ENCODE measurements at regions not wholly inside any gene's neighbourhood (a gene's known extent, or its start where the extent isn't known, plus 50 kb on each side); places are given as distances from the start of the nearest gene placed in this dataset.

DNA sequence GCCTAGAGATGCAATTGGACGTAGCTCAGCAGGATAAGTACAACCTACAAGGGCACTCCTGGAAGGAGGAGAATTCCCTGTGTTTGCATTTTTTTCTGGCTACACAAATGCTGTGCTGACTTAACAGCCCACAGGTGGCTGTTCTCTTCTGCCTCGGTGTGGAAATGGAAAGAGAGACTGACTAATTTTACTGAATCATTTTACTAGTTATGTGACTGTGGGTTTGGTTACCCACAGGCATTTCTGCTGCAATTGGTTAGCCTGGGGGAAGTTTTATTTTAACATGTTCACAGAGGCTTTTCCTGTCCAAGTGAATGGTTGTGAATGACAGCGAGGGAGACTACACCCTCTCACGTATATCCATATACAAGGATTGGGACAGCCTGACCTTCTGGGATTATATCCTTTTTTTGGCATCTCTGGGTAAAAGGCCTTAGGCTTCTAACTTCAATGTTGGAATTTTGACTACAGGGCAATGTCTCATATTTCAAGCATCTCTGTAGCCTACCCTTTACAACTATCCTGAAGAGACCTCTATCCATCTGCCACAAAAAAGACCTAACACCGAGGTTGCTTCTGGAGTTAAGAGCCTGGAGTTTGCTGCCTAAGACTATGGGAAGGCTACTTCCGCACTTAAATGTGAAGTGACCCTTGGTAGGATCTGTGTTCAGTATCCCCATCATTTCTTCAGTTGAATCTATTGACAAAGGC is 67.2 kb upstream of the TP63 start:
- no peak for DNase-seq

DNA sequence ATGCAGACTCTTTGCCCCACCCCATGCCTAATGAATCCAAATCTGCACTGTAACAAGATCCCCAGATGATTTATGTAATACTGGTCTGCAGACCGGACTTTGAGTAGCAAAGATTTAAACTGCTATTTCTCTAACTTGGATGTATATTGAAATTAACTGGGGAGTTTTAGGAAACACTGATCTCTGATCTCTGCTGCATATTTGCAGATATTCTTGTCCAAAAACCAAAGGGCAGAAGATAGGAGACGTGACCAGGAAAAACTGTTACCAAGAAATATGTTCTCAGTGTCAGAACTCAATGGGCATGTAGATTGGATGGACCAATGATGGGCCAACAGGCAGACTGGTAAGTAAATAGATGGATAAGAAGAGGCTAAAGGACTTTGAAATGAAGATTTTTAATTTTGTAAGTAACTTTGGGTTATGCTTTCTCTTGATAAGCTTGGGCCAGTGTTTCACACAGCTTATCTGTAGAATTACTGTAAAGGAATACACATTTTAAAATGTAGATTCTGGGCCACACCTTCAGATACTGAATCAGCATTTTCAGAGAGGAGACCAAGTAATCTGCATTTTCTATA is 64.5 kb upstream of the TP63 start:
- no peak for DNase-seq

DNA sequence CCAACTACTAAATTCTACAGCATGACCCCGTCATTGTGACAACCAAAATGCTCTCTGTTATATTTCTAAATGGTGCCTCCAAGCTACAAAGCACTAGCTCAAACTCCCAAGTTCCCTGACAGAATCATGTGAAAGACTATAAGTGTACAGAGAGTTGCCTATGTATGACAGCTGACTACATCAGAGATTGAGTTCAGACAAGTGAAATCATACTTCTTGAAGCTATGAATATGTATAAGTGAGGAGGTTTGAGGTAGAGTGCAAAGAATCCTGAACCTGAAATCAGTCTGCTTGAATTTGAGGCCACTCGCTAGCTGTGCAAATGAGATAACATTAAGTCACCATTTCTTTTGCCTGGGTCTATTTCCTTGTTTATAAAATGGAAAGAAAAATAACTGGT is 63.9 kb upstream of the TP63 start:
- DNase-seq = no peak

DNA sequence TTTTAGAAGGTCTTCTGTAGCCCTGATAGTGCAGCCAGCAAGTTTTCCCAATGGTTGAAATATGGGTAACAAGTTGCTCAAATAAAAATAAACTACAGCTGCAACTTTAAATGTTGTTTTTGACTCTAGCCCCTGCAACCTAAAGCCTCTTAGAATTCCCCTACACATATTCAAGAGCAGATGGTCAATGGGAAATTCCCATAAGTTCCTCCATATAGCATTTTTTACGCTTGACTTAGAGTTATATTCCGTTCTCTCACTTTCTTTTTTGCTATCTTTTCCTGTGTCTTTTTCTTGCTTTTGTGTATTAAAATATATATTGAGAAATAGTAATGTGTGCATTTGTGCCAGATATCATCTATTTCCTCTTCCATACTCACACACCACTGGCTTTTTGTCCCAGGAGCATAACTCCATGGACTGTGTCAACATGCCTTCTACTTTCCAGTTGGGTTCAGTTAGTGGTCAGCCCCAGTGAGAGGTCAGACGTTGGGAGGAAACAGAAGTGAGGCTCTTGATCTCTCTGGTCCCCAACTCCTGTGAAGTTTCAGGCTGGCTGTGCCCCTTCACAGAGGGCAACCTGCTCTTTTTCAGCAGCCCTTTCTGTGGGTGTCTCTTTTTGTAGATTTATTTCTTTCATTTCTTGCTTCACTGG is 63.3 kb upstream of the TP63 start:
- DNase-seq = no peak

DNA sequence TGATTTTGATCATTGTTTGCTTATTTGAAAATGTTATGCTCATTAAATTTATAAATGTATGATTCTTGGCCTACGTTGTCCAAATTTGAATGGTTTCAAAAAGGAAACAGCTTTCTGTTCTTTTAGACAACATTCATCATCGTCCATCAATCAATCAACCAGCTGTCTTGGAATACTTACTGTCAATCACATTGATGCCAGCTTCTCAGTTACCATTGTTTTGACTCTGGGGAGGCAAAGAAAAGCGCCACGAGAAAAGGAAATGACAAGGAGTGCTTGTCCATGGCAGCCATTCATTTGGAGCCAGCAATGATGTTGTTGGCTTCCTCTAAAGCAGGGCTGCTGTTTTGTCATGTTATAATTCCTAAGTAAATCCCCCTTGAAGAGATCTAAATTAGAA is 62.2 kb upstream of the TP63 start:
- no peak for DNase-seq

DNA sequence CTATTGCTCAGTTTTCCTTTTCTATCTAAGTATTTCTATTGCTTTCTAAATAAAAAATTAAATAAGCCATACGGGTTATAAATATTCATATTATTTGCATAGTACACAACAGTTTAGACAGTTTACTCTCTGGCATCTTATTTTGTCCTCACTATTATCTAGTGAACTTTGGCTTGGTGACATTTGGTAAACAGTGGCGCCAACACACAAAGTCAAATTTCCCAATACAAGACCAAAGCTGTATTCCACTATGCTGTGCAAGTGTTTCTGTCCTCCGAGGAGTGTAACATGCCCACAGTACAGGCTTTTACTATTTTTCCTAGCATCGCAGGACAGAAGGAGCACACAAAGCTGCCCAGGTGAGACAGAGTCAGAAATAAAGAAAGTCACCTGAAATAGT is 61.7 kb upstream of the TP63 start:
- no peak for DNase-seq

DNA sequence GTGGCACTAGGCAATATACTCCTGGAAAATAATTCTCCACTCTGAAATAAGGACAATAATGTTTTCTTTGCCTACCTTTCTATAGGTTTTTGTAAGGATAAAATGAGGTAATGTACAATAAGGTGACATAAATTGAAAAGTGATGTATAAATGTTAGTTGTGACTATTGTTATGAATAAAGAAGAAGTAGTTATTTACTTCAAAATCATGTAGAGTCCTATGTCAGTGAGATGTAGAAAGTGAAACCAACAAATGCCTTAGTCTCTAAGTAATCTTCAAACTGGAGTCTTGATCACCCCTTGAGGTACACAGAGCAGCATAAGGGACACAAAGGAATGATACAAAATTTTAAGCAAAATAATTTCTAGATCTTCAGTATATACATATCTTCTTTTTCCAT is 60.3 kb upstream of the TP63 start:
- DNase-seq = no peak

DNA sequence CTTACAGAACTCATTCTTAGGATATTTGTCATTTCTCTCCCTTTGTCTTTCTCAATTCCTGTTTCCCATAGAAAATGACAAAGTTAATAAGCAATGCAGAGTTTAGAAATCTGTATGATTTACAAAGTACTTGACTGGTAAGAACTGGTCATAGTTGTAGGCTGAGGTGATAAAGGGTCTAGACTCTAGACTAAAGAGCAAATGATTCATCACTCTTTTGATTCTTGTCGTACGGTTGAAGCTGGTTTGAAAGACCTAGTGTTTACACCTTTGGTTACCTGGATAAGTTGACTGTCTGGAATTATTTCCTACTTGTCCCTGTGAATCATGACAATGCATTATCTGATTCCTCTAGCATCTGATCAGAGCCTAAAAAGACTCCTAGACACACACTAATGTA is 58.9 kb upstream of the TP63 start:
- no peak for DNase-seq

DNA sequence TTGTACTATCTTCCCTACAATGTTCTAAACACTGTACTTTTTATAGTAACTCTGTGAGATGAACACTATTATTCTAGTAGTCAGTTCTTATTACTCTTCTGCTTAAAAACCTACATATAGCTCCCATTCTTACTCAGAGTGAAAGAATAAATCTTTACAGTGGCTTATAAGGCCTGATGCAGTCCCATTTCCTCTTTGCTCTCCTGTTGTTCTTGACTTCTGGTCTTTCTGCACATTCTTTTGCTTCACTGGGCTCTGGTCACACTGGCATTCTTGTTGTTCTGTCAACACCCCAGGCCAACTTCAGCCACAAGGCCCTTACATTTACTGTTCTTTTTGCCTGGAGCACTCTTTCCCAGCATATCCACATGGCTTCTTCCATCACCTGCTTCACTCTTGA is 58.2 kb upstream of the TP63 start:
- DNase-seq = no peak

DNA sequence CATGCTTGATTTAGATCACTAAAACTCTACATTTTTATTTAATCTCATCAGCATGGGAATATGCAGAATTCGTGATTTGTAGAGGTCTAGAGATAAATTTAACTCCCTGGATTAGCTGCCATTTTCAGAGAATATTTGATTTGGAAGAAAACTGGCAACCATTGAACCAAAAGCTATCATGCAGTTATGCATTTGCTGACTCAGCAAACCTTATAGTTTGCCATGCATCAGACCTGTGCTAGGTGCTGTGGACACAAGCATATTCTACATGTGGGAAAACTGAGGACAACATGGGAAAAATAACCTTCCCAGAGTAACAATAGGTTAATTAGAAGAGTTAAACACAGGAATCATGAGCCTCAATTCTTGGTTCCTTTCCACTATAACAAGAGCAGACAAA is 54.7 kb upstream of the TP63 start:
- no peak for DNase-seq

DNA sequence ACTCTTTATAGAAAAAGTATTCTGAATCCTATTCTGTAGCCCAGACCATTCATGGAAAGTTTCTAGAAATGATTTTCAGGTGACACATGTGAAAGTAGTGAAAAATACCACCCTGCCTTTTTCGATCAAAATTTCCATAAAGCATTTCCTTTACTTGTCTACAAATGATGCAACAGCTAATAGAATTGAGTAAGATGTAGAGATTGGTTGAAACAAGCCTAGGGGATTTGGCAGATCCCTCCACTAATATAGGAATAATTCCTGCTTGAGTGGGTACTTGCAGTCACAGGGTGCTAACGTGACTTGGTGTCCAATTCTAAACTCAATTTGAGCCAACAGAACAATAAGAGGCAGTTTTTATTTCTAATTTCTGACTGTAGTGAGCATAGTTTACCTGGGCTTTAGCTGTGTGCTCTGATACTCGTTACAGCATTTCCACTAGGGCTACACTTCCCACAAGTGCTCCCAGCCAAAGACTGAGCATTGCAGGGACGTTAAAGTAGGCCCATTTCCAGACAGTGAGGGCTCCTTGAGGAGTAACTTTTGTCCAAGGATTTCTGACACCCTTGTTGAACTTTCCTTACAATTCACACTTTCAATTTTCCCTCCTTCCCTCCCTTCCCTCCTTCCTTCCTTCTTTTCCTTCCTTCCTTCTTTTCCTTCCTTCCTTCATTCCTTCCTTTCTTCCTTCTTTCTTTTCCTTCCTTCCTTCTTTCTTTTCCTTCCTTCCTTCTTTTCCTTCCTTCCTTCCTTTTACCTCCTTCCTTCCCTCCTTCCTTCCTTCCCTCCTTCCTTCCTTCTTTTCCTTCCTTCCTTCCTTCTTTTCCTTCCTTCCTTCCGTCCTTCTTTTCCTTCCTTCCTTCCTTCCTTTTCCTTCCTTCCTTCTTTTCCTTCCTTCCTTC is 53.9 kb upstream of the TP63 start:
- DNase-seq = peak; percentile 7

DNA sequence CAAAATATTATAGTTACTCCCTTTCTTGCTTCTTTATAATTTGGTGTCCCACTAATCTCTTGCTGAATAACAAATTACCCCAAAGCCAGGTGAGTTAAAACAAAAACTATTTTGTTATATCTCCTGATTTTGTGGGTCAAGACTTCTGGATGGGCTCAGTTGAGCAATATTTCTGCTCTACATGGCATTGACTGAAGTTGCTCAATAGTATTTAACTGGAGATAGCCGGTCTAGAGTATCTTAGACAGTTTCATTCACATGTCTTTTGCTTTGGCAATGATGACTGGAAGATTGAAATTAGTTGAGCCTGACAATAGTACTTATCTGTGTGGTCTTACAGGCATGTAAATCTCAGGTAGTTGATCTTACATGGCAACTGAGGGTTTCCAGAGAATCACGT is 51.0 kb upstream of the TP63 start:
- no peak for DNase-seq

All from NCI-H82 (cell line).